ENCODE measurements at regions not wholly inside any gene's neighbourhood (a gene's known extent, or its start where the extent isn't known, plus 50 kb on each side); places are given as distances from the start of the nearest gene placed in this dataset.
"Not testable (repeated sequence)": the region's sequence is repeated elsewhere in the genome, so short reads cannot be mapped to it uniquely, and the experiment has no call there.

DNA sequence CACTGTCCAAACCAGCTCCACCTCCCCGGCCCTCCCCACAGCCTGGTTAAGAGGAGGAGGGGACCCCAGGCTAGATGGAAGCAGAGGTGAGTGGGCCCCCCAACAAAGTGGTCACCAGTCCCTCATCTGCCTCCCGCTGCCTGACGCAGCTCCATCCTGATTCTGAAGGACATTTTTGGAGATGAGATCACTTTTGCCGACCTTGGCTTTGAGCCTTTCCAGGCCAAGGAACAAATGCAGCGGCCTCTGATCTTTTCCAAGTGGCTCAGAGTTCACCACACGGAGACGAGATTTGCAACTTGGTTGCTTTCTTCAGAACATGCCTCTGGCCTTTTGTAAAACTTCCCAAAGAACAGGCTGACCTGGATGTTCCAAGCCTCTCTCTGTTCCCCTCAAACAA is 223.1 kb downstream of the NPHP4 start:
- TF ChIP-seq, protein P1, sequence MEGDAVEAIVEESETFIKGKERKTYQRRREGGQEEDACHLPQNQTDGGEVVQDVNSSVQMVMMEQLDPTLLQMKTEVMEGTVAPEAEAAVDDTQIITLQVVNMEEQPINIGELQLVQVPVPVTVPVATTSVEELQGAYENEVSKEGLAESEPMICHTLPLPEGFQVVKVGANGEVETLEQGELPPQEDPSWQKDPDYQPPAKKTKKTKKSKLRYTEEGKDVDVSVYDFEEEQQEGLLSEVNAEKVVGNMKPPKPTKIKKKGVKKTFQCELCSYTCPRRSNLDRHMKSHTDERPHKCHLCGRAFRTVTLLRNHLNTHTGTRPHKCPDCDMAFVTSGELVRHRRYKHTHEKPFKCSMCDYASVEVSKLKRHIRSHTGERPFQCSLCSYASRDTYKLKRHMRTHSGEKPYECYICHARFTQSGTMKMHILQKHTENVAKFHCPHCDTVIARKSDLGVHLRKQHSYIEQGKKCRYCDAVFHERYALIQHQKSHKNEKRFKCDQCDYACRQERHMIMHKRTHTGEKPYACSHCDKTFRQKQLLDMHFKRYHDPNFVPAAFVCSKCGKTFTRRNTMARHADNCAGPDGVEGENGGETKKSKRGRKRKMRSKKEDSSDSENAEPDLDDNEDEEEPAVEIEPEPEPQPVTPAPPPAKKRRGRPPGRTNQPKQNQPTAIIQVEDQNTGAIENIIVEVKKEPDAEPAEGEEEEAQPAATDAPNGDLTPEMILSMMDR (IDR thresholded peaks at IDR 0.05; ENCODE audit: low read depth, low read length, missing control alignments) = no peak
- no peak overlapping the region for H3K4me3 ChIP-seq (ENCODE audit: low read depth, low read length)
- no peak for DNase-seq (ENCODE audit: low read depth)

DNA sequence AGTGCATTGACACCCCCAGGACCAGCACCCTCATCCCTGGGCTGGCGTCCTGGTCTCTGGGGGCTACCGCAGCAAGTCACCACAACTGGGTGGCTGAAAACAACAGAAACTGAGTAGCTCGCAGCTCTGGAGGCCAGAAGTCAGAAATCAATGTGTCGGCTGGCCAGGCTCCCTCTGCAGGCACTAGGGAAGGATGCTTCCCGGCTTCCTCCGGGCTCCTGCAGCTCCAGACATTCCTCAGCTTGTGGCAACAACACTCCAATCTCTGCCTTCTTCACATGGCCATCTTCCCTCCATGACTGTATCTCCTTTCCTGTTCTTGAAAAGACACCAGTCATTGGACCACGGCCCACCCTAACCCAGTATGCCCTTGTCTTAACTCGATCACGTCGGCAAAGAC is 224.2 kb downstream of the NPHP4 start:
- no peak overlapping the region for H3K4me3 ChIP-seq (ENCODE audit: low read depth, low read length)
- DNase-seq (ENCODE audit: low read depth) = no peak
- TF ChIP-seq, protein P1 (IDR thresholded peaks at IDR 0.05; ENCODE audit: low read depth, low read length, missing control alignments) = no peak

DNA sequence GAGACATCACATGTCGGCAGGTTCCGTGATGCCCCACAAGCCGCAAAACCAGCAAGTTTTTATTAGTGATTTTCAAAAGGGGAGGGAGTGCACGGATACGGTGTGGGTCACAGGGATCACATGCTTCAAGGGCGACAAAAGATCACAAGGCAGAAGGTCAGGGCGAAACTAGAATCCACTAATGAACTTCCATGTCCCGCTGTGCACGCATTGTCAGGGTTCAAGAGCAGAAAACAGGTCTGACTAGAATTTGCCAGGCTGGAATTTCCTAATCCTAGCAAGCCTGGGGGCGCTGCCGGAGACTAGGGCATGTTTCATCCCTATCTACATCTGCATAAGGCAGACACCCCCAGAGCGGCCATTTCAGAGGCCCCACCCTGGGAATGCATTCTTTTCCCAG is 225.2 kb downstream of the NPHP4 start:
- not testable (repeated sequence) for DNase-seq (ENCODE audit: low read depth); H3K4me3 ChIP-seq (ENCODE audit: low read depth, low read length)

DNA sequence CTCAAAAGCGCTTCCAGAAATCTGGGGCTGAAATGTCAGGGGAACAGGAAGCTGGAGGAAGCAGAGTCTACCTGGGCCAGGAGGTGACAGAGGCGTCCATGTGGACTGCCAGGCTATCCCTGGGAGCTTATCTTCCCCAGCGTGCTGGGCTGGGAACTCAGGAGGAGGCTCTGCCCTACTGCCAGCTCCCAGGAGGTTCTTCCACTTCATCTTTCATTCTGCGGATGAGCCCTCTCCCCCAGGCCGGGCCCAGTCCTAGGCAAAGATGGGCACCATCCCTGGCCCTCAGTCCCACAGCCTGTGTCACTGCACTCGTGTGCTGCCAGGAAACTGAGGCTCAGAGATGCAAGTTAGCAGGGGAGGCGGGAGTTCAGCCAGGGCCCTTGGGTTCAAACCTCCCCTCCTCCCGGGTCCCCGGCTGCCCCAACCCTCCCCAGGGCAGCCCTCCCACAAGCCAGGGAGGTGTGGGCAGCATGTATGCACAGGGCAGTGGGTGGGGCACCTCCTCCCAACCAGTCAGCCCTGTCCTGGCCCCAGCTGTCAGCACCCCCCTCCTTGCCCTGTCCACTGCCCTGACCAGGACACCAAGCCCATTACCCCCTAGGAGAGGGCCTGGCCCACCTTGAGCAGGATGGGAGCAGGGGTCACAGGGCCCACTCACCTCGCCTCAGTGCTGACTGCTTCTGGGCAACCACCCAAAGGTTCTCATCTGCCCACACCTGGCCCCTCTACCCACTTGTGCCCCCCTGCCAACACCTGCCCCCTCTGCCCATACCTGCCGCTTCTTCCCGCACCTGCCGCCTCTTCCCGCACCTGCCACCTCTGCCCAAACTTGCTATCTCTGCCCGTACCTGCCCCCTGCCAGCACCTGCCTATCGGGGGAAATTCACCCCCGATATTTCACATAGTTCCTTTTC is 226.0 kb downstream of the NPHP4 start:
- DNase-seq (ENCODE audit: low read depth) = no peak
- H3K4me3 ChIP-seq (ENCODE audit: low read depth, low read length) = no peak overlapping the region
- TF ChIP-seq, protein P1 (IDR thresholded peaks at IDR 0.05; ENCODE audit: low read depth, low read length, missing control alignments) = no peak

DNA sequence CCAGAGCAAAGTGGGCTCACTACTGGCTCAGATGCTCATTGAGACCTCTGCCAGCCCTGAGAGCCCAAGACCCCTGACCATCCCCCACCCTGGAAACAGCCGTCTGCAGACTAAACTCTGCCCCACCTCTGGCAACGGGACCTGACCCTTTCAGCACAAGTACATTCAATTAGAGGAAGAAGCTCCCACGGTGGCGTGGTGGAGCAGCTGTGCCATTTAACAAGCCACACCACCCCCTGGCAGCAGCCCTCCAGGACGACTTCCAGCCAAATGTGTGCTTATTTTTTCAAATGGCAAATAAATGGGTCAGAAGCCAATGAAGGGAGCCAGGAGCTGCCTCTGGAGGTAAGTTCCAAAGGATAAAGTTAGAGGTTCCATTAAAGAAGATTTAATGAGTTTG is 226.7 kb downstream of the NPHP4 start:
- DNase-seq (ENCODE audit: low read depth) = no peak
- H3K4me3 ChIP-seq (ENCODE audit: low read depth, low read length) = no peak overlapping the region
- TF ChIP-seq, protein P1 (IDR thresholded peaks at IDR 0.05; ENCODE audit: low read depth, low read length, missing control alignments) = no peak

DNA sequence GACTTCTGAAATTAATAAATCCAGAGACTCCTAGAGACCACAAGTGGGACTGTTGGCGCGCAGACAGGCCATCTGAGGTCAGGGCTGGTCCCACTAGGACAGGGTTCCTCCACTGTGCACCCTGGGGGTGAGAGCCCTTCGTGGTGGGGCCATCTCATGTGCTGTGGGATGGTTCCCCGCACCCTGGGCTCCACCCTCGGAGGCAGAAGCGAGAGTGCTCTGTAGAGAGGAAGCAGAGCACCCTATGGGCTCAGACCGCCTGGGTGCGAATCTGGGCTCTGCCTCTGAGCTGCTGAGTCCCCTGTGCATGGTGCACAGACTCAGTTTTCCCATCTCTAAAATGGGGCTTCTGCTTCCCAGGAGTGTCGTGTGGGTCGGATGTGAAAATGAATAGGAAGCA is 227.3 kb downstream of the NPHP4 start:
- TF ChIP-seq, protein P1 (IDR thresholded peaks at IDR 0.05; ENCODE audit: low read depth, low read length, missing control alignments) = no peak
- no peak for DNase-seq (ENCODE audit: low read depth)
- H3K4me3 ChIP-seq (ENCODE audit: low read depth, low read length) = no peak overlapping the region

DNA sequence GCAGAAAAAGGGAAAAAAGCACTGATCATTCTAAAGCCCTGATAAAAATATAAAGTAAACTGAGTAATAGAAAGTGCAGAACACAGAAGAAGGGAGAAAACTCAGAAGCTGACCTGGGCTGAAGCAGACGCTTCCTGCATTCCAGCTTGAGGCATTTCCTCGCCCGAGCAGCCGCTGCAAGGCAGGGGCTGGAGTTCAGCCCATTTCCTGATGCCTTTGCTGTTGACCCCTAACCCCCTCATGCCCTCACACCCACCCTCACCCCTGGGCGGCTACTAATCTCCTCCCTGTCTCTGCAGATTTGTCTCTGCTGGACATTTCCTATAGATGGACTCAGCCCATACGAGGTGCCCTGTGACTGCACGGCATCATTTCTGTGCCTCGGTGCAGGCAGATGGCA is 227.8 kb downstream of the NPHP4 start:
- TF ChIP-seq, protein P1 (IDR thresholded peaks at IDR 0.05; ENCODE audit: low read depth, low read length, missing control alignments) = no peak
- no peak overlapping the region for H3K4me3 ChIP-seq (ENCODE audit: low read depth, low read length)
- DNase-seq (ENCODE audit: low read depth) = no peak

Measured in GM12864 (cell line).